K562 (cell line): ENCODE measurements at regions not wholly inside any gene's neighbourhood (a gene's known extent, or its start where the extent isn't known, plus 50 kb on each side); places are given as distances from the start of the nearest gene placed in this dataset.

Experiments used
- ATF1 ChIP-seq, 2 experiments: fragments of 450-650 bp in 1 of 2; IDR thresholded peaks; 2 replicates each; pipeline ENCODE4 v1.6.1; 2016; ENCODE audit warnings: missing compliant biosample characterization in 1 of 2, missing genetic modification characterization in 1 of 2
- ATF7 ChIP-seq: fragments of 450-650 bp; IDR thresholded peaks from 2 replicates; pipeline ENCODE4 v1.7.1; 2014; ENCODE audit warnings: mild to moderate bottlenecking, moderate library complexity
- BCOR ChIP-seq: fragments of 450-650 bp; IDR thresholded peaks from 2 replicates; pipeline ENCODE4 v1.6.1; 2016
- CREM ChIP-seq: IDR thresholded peaks from 2 replicates; pipeline ENCODE4 v1.6.1; 2014; ENCODE audit warnings: antibody characterized with exemption, low read depth
- EP400 ChIP-seq: fragments of 450-650 bp; IDR thresholded peaks from 2 replicates; pipeline ENCODE4 v1.6.1; 2017; ENCODE audit warnings: antibody characterized with exemption, mild to moderate bottlenecking, moderate library complexity
- HMGN3 ChIP-seq: IDR thresholded peaks from 2 replicates; pipeline ENCODE4 v1.6.1; 2011; ENCODE audit warnings: borderline replicate concordance, low read depth, mild to moderate bottlenecking, mixed read lengths, low read length; ENCODE audit not compliant: insufficient read length; ENCODE audit errors: extremely low read depth
- PHF20 ChIP-seq: fragments of 450-650 bp; IDR thresholded peaks from 2 replicates; pipeline ENCODE4 v1.6.1; 2018; ENCODE audit not compliant: partially characterized antibody
- SIN3A ChIP-seq, 2 experiments: fragments of 150-350 bp in 1 of 2; IDR thresholded peaks; 2 replicates each; pipeline ENCODE4 v1.6.1; 2011 to 2016; ENCODE audit warnings: borderline replicate concordance in 2 of 2, low read depth in 2 of 2, low read length in 2 of 2, mild to moderate bottlenecking in 2 of 2, moderate library complexity in 2 of 2; ENCODE audit not compliant: control insufficient read depth in 1 of 2
- TAF1 ChIP-seq: IDR thresholded peaks from 2 replicates; pipeline ENCODE4 v1.6.1; 2011; ENCODE audit warnings: mild to moderate bottlenecking, low read length, moderate library complexity; ENCODE audit not compliant: insufficient read depth, control insufficient read depth, severe bottlenecking; ENCODE audit errors: extremely low read depth
- TRIM24 ChIP-seq, 2 experiments: fragments of 450-650 bp; IDR thresholded peaks; 2 replicates each; pipeline ENCODE4 v1.6.1; 2016
- ZBTB17 ChIP-seq: fragments of 450-650 bp; formaldehyde crosslinking; IDR thresholded peaks from 2 replicates; pipeline ENCODE4 v1.4.0; 2020; ENCODE audit warnings: mild to moderate bottlenecking
- ZKSCAN1 ChIP-seq: fragments of 150-350 bp; IDR thresholded peaks from 2 replicates; pipeline ENCODE4 v1.6.1; 2016; ENCODE audit warnings: low read depth, low read length
- ZNF253 ChIP-seq: fragments of 250-450 bp; sonication (Bioruptor Pico); conservative IDR thresholded peaks from 2 replicates; pipeline ENCODE4 v1.6.1; 2021; ENCODE audit warnings: mild to moderate bottlenecking
- TF ChIP-seq, protein P1 (sequence below): sonication (generic); formaldehyde crosslinking; IDR thresholded peaks from 2 replicates; pipeline ENCODE4 v1.8.1; 2023; ENCODE audit warnings: mild to moderate bottlenecking, missing genetic modification reagents
- TF ChIP-seq, protein P2 (sequence below): sonication (generic); formaldehyde crosslinking; IDR thresholded peaks from 2 replicates; pipeline ENCODE4 v1.8.1; 2023; ENCODE audit warnings: mild to moderate bottlenecking, missing genetic modification reagents
- TF ChIP-seq, protein P3 (sequence below), 2 experiments: IDR thresholded peaks; 2 replicates each; pipeline ENCODE4 v1.6.1; 2011; ENCODE audit warnings: borderline replicate concordance in 1 of 2, control low read depth in 1 of 2, low read depth in 1 of 2, low read length in 1 of 2, mild to moderate bottlenecking in 1 of 2, mixed read lengths in 1 of 2, moderate library complexity in 1 of 2; ENCODE audit not compliant: insufficient read depth in 1 of 2, insufficient read length in 1 of 2, poor library complexity in 1 of 2, severe bottlenecking in 1 of 2; ENCODE audit errors: extremely low read depth in 1 of 2

DNA sequence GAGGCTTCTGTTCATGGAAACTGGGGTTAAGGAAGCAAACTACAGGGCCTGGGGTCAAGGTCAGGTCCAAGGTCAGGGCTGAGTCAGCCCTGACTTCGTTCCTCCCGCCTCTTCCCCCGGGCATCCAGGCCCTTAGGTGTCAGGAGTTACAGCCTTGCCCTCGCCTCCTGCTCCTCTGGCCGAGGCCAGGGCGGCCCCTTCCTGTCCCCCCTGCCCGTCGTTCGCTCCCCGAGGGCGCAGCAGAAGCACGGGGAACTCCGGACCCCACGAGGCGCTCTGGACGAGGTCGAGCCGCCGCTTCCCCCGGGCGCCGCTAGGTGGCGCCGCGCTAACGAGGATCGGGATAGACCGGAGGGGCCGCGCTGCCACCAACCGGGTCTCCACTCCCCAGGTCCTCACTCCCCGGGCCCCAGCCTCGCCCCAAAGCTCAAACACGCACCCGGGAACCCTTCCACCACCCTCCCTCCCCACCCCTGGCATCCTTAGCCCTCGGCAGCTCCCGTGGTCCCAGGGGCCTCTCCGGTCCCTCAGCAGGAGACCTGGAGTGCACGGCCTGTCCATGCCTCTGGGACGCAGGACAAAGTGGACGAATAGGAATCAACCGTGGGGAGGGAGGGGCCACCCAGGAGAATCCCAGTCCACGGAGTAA, 59.2 kb upstream of the MYL10 start (continued):
- peak; percentile 31 for TF ChIP-seq PHF20
- TF ChIP-seq, protein P1, sequence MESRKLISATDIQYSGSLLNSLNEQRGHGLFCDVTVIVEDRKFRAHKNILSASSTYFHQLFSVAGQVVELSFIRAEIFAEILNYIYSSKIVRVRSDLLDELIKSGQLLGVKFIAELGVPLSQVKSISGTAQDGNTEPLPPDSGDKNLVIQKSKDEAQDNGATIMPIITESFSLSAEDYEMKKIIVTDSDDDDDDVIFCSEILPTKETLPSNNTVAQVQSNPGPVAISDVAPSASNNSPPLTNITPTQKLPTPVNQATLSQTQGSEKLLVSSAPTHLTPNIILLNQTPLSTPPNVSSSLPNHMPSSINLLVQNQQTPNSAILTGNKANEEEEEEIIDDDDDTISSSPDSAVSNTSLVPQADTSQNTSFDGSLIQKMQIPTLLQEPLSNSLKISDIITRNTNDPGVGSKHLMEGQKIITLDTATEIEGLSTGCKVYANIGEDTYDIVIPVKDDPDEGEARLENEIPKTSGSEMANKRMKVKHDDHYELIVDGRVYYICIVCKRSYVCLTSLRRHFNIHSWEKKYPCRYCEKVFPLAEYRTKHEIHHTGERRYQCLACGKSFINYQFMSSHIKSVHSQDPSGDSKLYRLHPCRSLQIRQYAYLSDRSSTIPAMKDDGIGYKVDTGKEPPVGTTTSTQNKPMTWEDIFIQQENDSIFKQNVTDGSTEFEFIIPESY = no peak; the same call in 1 of the 2 replicates
- no peak for TF ChIP-seq ZBTB17 (CRISPR knock-in tag)
- peak; percentile 54; the same call in 1 of the 2 replicates for TF ChIP-seq ATF7
- no peak for TF ChIP-seq ATF1 (CRISPR knock-in tag; IDR thresholded peaks at IDR 0.05)
- TF ChIP-seq ATF1 (tag; IDR thresholded peaks at IDR 0.05) = peak; percentile 20; the same call in 1 of the 2 replicates
- peak; percentile 84 for TF ChIP-seq EP400
- peak; percentile 27 for TF ChIP-seq HMGN3
- no peak for TF ChIP-seq ZNF253 (CRISPR knock-in tag)
- TF ChIP-seq ZKSCAN1 = 0 out of 2 replicates have a peak, but pooled peaks have one; percentile 20
- TF ChIP-seq, protein P2, sequence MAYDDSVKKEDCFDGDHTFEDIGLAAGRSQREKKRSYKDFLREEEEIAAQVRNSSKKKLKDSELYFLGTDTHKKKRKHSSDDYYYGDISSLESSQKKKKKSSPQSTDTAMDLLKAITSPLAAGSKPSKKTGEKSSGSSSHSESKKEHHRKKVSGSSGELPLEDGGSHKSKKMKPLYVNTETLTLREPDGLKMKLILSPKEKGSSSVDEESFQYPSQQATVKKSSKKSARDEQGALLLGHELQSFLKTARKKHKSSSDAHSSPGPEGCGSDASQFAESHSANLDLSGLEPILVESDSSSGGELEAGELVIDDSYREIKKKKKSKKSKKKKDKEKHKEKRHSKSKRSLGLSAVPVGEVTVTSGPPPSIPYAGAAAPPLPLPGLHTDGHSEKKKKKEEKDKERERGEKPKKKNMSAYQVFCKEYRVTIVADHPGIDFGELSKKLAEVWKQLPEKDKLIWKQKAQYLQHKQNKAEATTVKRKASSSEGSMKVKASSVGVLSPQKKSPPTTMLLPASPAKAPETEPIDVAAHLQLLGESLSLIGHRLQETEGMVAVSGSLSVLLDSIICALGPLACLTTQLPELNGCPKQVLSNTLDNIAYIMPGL (CRISPR knock-in tag) = 0 out of 2 replicates have a peak, but pooled peaks have one; percentile 83
- TF ChIP-seq CREM = peak; percentile 14; the same call in 1 of the 2 replicates
- TF ChIP-seq TAF1 = no peak
- peak; percentile 46 to 73; a peak in 3 of 4 replicates for TF ChIP-seq TRIM24 (IDR thresholded peaks at IDR 0.05)
- no peak for TF ChIP-seq SIN3A (IDR thresholded peaks at IDR 0.05; ENCODE audit: borderline replicate concordance in 2 of 2, control insufficient read depth in 1 of 2, low read depth in 2 of 2, low read length in 2 of 2)
- TF ChIP-seq, protein P3, sequence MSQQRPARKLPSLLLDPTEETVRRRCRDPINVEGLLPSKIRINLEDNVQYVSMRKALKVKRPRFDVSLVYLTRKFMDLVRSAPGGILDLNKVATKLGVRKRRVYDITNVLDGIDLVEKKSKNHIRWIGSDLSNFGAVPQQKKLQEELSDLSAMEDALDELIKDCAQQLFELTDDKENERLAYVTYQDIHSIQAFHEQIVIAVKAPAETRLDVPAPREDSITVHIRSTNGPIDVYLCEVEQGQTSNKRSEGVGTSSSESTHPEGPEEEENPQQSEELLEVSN (IDR thresholded peaks at IDR 0.05; ENCODE audit: borderline replicate concordance in 1 of 2, extremely low read depth in 1 of 2, insufficient read depth in 1 of 2, insufficient read length in 1 of 2, low read depth in 1 of 2, low read length in 1 of 2, poor library complexity in 1 of 2, severe bottlenecking in 1 of 2) = peak; percentile 64 to 88
- peak; percentile 44 for TF ChIP-seq BCOR
